HCT116 (cell line): ENCODE measurements at regions not wholly inside any gene's neighbourhood (a gene's known extent, or its start where the extent isn't known, plus 50 kb on each side); places are given as distances from the start of the nearest gene placed in this dataset.

Experiments
- ATAC-seq: fragments of 200-7000 bp; cut with Tn5 transposase; 2 replicates; pipeline ENCODE4 v1.9.1; 2020; ENCODE audit warnings: mild to moderate bottlenecking, moderate library complexity
- BruUV-seq: library from RNA; stranded (reverse); fragments of 400-500 nt; replicated peaks from 2 replicates; lab custom pipeline; 2021; lab: Mats Ljungman, UMichigan
- CTCF ChIA-PET: fragments of 300-600 bp; sonication (Branson Sonifier 250); formaldehyde crosslinking; loops from one replicate; lab custom pipeline; 2021; ENCODE audit warnings: antibody characterized with exemption; lab: Charles Lee
- POLR2A ChIA-PET: fragments of 300-600, 350-600 bp; sonication (Branson Sonifier 250); formaldehyde crosslinking; loops from one replicate; lab custom pipeline; 2021; ENCODE audit warnings: antibody characterized with exemption; lab: Charles Lee
- RAD21 ChIA-PET, 2 experiments: fragments of 300-600 bp; sonication (Branson Sonifier 250); formaldehyde crosslinking; loops; one replicate each; lab custom pipeline; 2023; ENCODE audit warnings: low total read pairs in 2 of 2; ENCODE audit not compliant: uncharacterized antibody in 2 of 2, unreplicated experiment in 2 of 2, low non-redundant PET in 1 of 2; lab: Charles Lee
- DNase-seq: peaks from one replicate; pipeline ENCODE4 v3.0.0-alpha.2; 2010; ENCODE audit warnings: low read depth, low spot score
- H2AFZ ChIP-seq: fragments of 200-600 bp; shearing (Covaris generic), sonication (generic); 2 replicates; pipeline ENCODE4 v1.6.1; 2017; ENCODE audit warnings: low read depth, mixed run types, mixed read lengths, antibody characterized with exemption, low read length; ENCODE audit not compliant: poor library complexity, severe bottlenecking
- H3K27ac ChIP-seq: 2 replicates; pipeline ENCODE4 v1.5.1; 2012; ENCODE audit warnings: low read depth, low read length
- H3K27me3 ChIP-seq: fragments of 200-600 bp; sonication (generic); 2 replicates; pipeline ENCODE4 v1.6.1; 2016; ENCODE audit warnings: mixed run types, low read length, mixed read lengths; ENCODE audit not compliant: insufficient read depth
- H3K36me3 ChIP-seq, 2 experiments: fragments of 200-500 bp in 1 of 2; fragments of 200-600 bp in 1 of 2; sonication (Bioruptor generic) in 1 of 2; sonication (generic) in 1 of 2; 2 replicates each; pipeline versions ENCODE4 v1.5.1 to v1.6.1; 2014 to 2016; ENCODE audit warnings: low read length in 2 of 2, inconsistent platforms in 1 of 2, mixed read lengths in 1 of 2, mixed run types in 1 of 2; ENCODE audit not compliant: insufficient read depth in 2 of 2, control insufficient read depth in 1 of 2
- H3K4me1 ChIP-seq, 2 experiments: fragments of 200-600 bp in 1 of 2; sonication (generic) in 1 of 2; 2 replicates each; pipeline versions ENCODE4 v1.5.1 to v1.6.1; 2012 to 2017; ENCODE audit warnings: low read length in 2 of 2, inconsistent platforms in 1 of 2, mild to moderate bottlenecking in 1 of 2, mixed read lengths in 1 of 2, mixed run types in 1 of 2, moderate library complexity in 1 of 2; ENCODE audit not compliant: insufficient read depth in 2 of 2, control insufficient read depth in 1 of 2
- H3K4me2 ChIP-seq: fragments of 200-600 bp; sonication (generic); 2 replicates; pipeline ENCODE4 v1.6.1; 2017; ENCODE audit warnings: mixed run types, low read length, mixed read lengths
- H3K4me3 ChIP-seq, 2 experiments: fragments of 200-600 bp in 1 of 2; sonication (generic) in 1 of 2; replicated peaks in 1 of 2; 2 replicates each; pipeline ENCODE4 v1.5.1; 2011 to 2016; ENCODE audit warnings: low read length in 2 of 2, control low read depth in 1 of 2, low read depth in 1 of 2, mild to moderate bottlenecking in 1 of 2, mixed read lengths in 1 of 2, mixed run types in 1 of 2
- H3K79me2 ChIP-seq: fragments of 200-600 bp; sonication (generic); 2 replicates; pipeline ENCODE4 v1.6.1; 2017; ENCODE audit warnings: mild to moderate bottlenecking, mixed run types, low read length, moderate library complexity, mixed read lengths; ENCODE audit not compliant: insufficient read depth
- H3K9ac ChIP-seq: fragments of 200-600 bp; sonication (generic); 2 replicates; pipeline ENCODE4 v1.6.1; 2016; ENCODE audit warnings: low read length, mixed read lengths
- H3K9me2 ChIP-seq: fragments of 200-600 bp; sonication (generic), shearing (Covaris generic); 2 replicates; pipeline ENCODE4 v1.6.1; 2017; ENCODE audit warnings: mixed run types, mild to moderate bottlenecking, moderate library complexity; ENCODE audit not compliant: insufficient read depth
- H3K9me3 ChIP-seq, 2 experiments: fragments of 200-500 bp in 1 of 2; fragments of 200-600 bp in 1 of 2; sonication (Bioruptor generic) in 1 of 2; sonication (generic) in 1 of 2; 2 replicates each; pipeline ENCODE4 v1.6.1; 2014 to 2017; ENCODE audit warnings: low read length in 2 of 2, mixed read lengths in 2 of 2, inconsistent platforms in 1 of 2, low read depth in 1 of 2, mild to moderate bottlenecking in 1 of 2, mixed run types in 1 of 2, moderate library complexity in 1 of 2; ENCODE audit not compliant: control insufficient read depth in 1 of 2, insufficient read depth in 1 of 2
- H4K20me1 ChIP-seq: fragments of 200-600 bp; sonication (generic), shearing (Covaris generic); 2 replicates; pipeline ENCODE4 v1.6.1; 2017; ENCODE audit warnings: mixed run types, mild to moderate bottlenecking, moderate library complexity; ENCODE audit not compliant: insufficient read depth
- CBX3 ChIP-seq: IDR thresholded peaks from 2 replicates; pipeline ENCODE4 v1.6.1; 2012; ENCODE audit warnings: low read depth
- CEBPB ChIP-seq: IDR thresholded peaks from 2 replicates; pipeline ENCODE4 v1.6.1; 2012; ENCODE audit warnings: low read depth
- ELF1 ChIP-seq: IDR thresholded peaks from 2 replicates; pipeline ENCODE4 v1.6.1; 2012; ENCODE audit warnings: low read depth, borderline replicate concordance
- JUND ChIP-seq: IDR thresholded peaks from 2 replicates; pipeline ENCODE4 v1.6.1; 2012
- SP1 ChIP-seq: IDR thresholded peaks from 2 replicates; pipeline ENCODE4 v1.6.1; 2012; ENCODE audit warnings: low read depth
- intact Hi-C: fragments of 100-400 bp; cut with micrococcal nuclease; formaldehyde crosslinking; loops from 2 replicates; pipeline ENCODE4 v1.10.0; 2022
- TF ChIP-seq, protein P1 (sequence below): IDR thresholded peaks from 2 replicates; pipeline ENCODE4 v1.6.1; 2011; ENCODE audit warnings: mild to moderate bottlenecking, low read length, moderate library complexity; ENCODE audit not compliant: insufficient replicate concordance; ENCODE audit errors: extremely low read depth

DNA sequence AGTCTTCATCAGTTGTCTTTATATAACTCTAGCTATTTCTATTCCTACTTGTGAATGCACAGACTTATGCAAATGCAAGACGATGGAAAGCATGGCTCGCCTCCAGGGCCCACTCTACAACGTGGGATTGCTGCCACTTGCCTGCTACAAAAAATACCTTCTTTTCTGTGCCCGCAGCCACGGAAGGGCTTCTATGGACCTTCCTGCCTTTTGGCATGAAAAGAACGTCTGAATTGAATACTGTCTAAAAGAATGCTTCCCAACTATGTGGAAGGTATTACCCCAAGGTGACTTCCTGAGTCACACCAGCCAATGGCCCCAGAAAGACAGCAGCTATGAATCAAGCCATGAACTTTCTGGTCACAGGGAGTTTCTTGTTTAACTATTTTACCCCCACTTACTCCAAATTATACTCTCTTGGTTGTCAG is 261.2 kb downstream of the HIVEP2 start (continued):
- TF ChIP-seq, protein P1, sequence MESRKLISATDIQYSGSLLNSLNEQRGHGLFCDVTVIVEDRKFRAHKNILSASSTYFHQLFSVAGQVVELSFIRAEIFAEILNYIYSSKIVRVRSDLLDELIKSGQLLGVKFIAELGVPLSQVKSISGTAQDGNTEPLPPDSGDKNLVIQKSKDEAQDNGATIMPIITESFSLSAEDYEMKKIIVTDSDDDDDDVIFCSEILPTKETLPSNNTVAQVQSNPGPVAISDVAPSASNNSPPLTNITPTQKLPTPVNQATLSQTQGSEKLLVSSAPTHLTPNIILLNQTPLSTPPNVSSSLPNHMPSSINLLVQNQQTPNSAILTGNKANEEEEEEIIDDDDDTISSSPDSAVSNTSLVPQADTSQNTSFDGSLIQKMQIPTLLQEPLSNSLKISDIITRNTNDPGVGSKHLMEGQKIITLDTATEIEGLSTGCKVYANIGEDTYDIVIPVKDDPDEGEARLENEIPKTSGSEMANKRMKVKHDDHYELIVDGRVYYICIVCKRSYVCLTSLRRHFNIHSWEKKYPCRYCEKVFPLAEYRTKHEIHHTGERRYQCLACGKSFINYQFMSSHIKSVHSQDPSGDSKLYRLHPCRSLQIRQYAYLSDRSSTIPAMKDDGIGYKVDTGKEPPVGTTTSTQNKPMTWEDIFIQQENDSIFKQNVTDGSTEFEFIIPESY: no peak

DNA sequence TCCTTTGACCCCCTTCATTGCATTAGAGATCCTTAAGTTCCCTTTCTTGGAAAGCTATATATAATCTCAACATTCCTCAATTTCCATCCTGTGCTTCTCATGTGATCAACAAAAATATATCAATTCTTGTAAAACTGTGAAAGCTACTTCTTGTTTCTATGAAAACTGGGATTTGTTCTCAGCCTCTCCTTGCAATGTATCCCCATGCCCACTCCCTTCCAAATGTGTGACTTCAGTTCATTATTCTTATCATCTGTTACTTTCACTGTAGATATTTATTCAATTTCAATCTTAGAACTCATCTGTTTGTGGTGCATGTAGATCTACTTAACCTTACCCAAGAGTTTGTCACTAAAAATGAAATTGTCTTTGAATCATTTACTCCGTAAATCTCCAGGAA is 260.6 kb downstream of the HIVEP2 start:
- H3K27me3 ChIP-seq: no peaks in the 10 kb centered on the region
- H3K36me3 ChIP-seq: no peaks in the 10 kb centered on the region
- H3K4me3 ChIP-seq: no peak overlapping the region
- intact Hi-C loops: no loop called here
- H3K9me3 ChIP-seq: no peaks in the 10 kb centered on the region
- RAD21 ChIA-PET: no interaction called here
- no peak overlapping the region for H3K4me2 ChIP-seq
- H3K9me2 ChIP-seq: no peaks in the 10 kb centered on the region
- no peak overlapping the region for H3K27ac ChIP-seq
- TF ChIP-seq, protein P1: no peak
- TF ChIP-seq SP1 (no peak), CBX3 (no peak), JUND (no peak), ELF1 (no peak), CEBPB (no peak)
- TF ChIP-seq, all 23 proteins: peak for 0
- DNase-seq (no peak), ATAC-seq (no peak)
- POLR2A ChIA-PET: no interaction called here
- CTCF ChIA-PET: no interaction called here
- no TSS peak for BruUV-seq
- Histone ChIP-seq H2AFZ (no peak overlapping the region), H3K4me1 (no peaks in the 10 kb centered on the region), H3K9ac (no peak overlapping the region), H3K79me2 (no peaks in the 10 kb centered on the region), H4K20me1 (no peaks in the 10 kb centered on the region)
